ENCODE measurements at regions not wholly inside any gene's neighbourhood (a gene's known extent, or its start where the extent isn't known, plus 50 kb on each side); places are given as distances from the start of the nearest gene placed in this dataset.

GRCh38 chrX:39296472-39296871 is 495.2 kb downstream of the MID1IP1 start:
- DNase-seq (ENCODE audit: low read depth in 2 of 2), result no peak
- H3K4me3 ChIP-seq (replicated peaks in 1 of 2; ENCODE audit: low read depth in 2 of 2, low read length in 2 of 2), result no peak overlapping the region
- TF ChIP-seq CTCF (IDR thresholded peaks at IDR 0.05; ENCODE audit: low read depth, low read length), result no peak

- TF ChIP-seq CTCF (IDR thresholded peaks at IDR 0.05; ENCODE audit: low read depth, low read length), result no peak
- no peak for DNase-seq (ENCODE audit: low read depth in 2 of 2)
- no peak overlapping the region for H3K4me3 ChIP-seq (replicated peaks in 1 of 2; ENCODE audit: low read depth in 2 of 2, low read length in 2 of 2)
Observed at GRCh38 chrX:39298821-39299220, 497.6 kb downstream of the MID1IP1 start.

GRCh38 chrX:39299615-39300014 is 498.4 kb downstream of the MID1IP1 start:
- DNase-seq (ENCODE audit: low read depth in 2 of 2), result no peak
- TF ChIP-seq CTCF (IDR thresholded peaks at IDR 0.05; ENCODE audit: low read depth, low read length), result no peak

GRCh38 chrX:39301036-39301435 is 499.8 kb downstream of the MID1IP1 start:
- no peak for TF ChIP-seq CTCF (IDR thresholded peaks at IDR 0.05; ENCODE audit: low read depth, low read length)
- no peak overlapping the region for H3K4me3 ChIP-seq (replicated peaks in 1 of 2; ENCODE audit: low read depth in 2 of 2, low read length in 2 of 2)
- no peak for DNase-seq (ENCODE audit: low read depth in 2 of 2)

More at GRCh38 chrX:39299615-39300014, 498.4 kb downstream of the MID1IP1 start:
- H3K4me3 ChIP-seq (replicated peaks in 1 of 2; ENCODE audit: low read depth in 2 of 2, low read length in 2 of 2), result no peak overlapping the region

GRCh38 chrX:39302838-39303237 is 501.6 kb downstream of the MID1IP1 start:
- no peak for DNase-seq (ENCODE audit: low read depth in 2 of 2)
- no peak for TF ChIP-seq CTCF (IDR thresholded peaks at IDR 0.05; ENCODE audit: low read depth, low read length)
- no peak overlapping the region for H3K4me3 ChIP-seq (replicated peaks in 1 of 2; ENCODE audit: low read depth in 2 of 2, low read length in 2 of 2)

GRCh38 chrX:39304746-39305145 is 503.5 kb downstream of the MID1IP1 start:
- no peak for TF ChIP-seq CTCF (IDR thresholded peaks at IDR 0.05; ENCODE audit: low read depth, low read length)
- no peak overlapping the region for H3K4me3 ChIP-seq (replicated peaks in 1 of 2; ENCODE audit: low read depth in 2 of 2, low read length in 2 of 2)
- DNase-seq (ENCODE audit: low read depth in 2 of 2), result no peak

GRCh38 chrX:39307488-39307887 is 506.2 kb downstream of the MID1IP1 start:
- no peak for DNase-seq (ENCODE audit: low read depth in 2 of 2)
- TF ChIP-seq CTCF (IDR thresholded peaks at IDR 0.05; ENCODE audit: low read depth, low read length), result no peak
- no peak overlapping the region for H3K4me3 ChIP-seq (replicated peaks in 1 of 2; ENCODE audit: low read depth in 2 of 2, low read length in 2 of 2)

All from cardiac fibroblast (primary cell).